ENCODE measurements at regions not wholly inside any gene's neighbourhood (a gene's known extent, or its start where the extent isn't known, plus 50 kb on each side); places are given as distances from the start of the nearest gene placed in this dataset.

DNA sequence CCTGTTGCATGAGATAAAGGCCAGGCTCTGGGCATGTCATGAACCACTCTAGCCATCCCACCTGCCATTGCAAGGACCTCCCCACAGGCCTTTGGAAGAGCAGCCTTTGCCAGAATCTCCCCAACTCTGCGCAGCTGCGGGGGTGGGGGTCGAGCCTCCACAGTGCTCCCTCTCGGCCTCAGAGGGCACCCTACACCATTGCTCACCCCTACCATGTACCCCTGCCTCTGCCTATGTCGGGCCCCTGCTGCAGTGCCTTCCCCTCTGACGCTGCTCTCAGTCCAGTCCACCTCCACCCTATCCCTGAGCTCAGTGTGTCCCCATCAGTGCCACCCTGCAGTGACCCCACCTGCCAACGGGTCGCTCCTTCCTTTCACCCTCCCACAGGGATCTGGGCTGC is 679.7 kb upstream of the RAB6C start:
- no peaks in the 10 kb centered on the region for H4K20me1 ChIP-seq (ENCODE audit: control insufficient read depth, insufficient read depth, low read depth, low read length)
- TF ChIP-seq, protein P1, sequence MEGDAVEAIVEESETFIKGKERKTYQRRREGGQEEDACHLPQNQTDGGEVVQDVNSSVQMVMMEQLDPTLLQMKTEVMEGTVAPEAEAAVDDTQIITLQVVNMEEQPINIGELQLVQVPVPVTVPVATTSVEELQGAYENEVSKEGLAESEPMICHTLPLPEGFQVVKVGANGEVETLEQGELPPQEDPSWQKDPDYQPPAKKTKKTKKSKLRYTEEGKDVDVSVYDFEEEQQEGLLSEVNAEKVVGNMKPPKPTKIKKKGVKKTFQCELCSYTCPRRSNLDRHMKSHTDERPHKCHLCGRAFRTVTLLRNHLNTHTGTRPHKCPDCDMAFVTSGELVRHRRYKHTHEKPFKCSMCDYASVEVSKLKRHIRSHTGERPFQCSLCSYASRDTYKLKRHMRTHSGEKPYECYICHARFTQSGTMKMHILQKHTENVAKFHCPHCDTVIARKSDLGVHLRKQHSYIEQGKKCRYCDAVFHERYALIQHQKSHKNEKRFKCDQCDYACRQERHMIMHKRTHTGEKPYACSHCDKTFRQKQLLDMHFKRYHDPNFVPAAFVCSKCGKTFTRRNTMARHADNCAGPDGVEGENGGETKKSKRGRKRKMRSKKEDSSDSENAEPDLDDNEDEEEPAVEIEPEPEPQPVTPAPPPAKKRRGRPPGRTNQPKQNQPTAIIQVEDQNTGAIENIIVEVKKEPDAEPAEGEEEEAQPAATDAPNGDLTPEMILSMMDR (IDR thresholded peaks at IDR 0.05; ENCODE audit: low read depth, low read length, poor library complexity, severe bottlenecking): no peak
- no peak for TF ChIP-seq EZH2phosphoT487 (IDR thresholded peaks at IDR 0.05; ENCODE audit: borderline replicate concordance, low read length)
- H3K4me2 ChIP-seq (ENCODE audit: low read length): no peak overlapping the region
- no peak overlapping the region for H3K27ac ChIP-seq (ENCODE audit: low read depth, low read length)
- H3K4me3 ChIP-seq (ENCODE audit: low read length): no peak overlapping the region
- H3K79me2 ChIP-seq (ENCODE audit: control insufficient read depth, low read length): no peaks in the 10 kb centered on the region
- H3K4me1 ChIP-seq (ENCODE audit: control insufficient read depth, low read length): no peaks in the 10 kb centered on the region
- H3K27me3 ChIP-seq (ENCODE audit: control insufficient read depth, low read length): no peaks in the 10 kb centered on the region
- no peaks in the 10 kb centered on the region for H3K9me3 ChIP-seq (ENCODE audit: control insufficient read depth, insufficient read depth, low read length)
- no peaks in the 10 kb centered on the region for H3K36me3 ChIP-seq (ENCODE audit: control insufficient read depth, low read length)
- H3F3A ChIP-seq (ENCODE audit: control insufficient read depth, insufficient read depth): no peaks in the 10 kb centered on the region
- H3K9me2 ChIP-seq (replicated peaks; ENCODE audit: control insufficient read depth, low read length): no peaks in the 10 kb centered on the region

DNA sequence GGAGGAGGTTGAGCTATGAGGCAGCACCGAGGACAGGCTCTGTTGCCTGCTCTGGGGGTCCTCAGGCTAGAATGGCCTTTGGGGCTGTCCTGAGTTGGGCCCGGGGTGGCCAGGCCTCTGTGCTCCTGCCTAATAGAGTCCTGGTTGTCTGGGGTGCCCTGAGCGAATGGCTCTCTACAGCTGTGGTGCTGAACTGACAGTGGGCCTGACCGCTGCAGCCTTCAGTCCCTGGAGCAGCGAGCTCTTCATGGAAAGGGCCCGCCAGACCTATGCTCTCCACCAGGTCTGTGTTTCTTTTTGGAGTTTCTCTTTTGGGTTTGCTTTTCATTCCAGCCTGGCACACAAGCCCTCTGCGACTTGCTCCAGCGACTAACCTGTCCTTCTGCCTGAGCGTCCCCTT is 679.0 kb upstream of the RAB6C start:
- Histone ChIP-seq H3K4me3 (ENCODE audit: low read length) (no peak overlapping the region), H3F3A (ENCODE audit: control insufficient read depth, insufficient read depth) (no peaks in the 10 kb centered on the region), H3K9me2 (replicated peaks; ENCODE audit: control insufficient read depth, low read length) (no peaks in the 10 kb centered on the region), H3K4me1 (ENCODE audit: control insufficient read depth, low read length) (no peaks in the 10 kb centered on the region), H3K79me2 (ENCODE audit: control insufficient read depth, low read length) (no peaks in the 10 kb centered on the region), H3K27me3 (ENCODE audit: control insufficient read depth, low read length) (no peaks in the 10 kb centered on the region), H3K9me3 (ENCODE audit: control insufficient read depth, insufficient read depth, low read length) (no peaks in the 10 kb centered on the region), H4K20me1 (ENCODE audit: control insufficient read depth, insufficient read depth, low read depth, low read length) (no peaks in the 10 kb centered on the region), H3K4me2 (ENCODE audit: low read length) (no peak overlapping the region), H3K27ac (ENCODE audit: low read depth, low read length) (no peak overlapping the region), H3K36me3 (ENCODE audit: control insufficient read depth, low read length) (no peaks in the 10 kb centered on the region)
- no peak for TF ChIP-seq EZH2phosphoT487 (IDR thresholded peaks at IDR 0.05; ENCODE audit: borderline replicate concordance, low read length)
- TF ChIP-seq, protein P1 (IDR thresholded peaks at IDR 0.05; ENCODE audit: low read depth, low read length, poor library complexity, severe bottlenecking): no peak

DNA sequence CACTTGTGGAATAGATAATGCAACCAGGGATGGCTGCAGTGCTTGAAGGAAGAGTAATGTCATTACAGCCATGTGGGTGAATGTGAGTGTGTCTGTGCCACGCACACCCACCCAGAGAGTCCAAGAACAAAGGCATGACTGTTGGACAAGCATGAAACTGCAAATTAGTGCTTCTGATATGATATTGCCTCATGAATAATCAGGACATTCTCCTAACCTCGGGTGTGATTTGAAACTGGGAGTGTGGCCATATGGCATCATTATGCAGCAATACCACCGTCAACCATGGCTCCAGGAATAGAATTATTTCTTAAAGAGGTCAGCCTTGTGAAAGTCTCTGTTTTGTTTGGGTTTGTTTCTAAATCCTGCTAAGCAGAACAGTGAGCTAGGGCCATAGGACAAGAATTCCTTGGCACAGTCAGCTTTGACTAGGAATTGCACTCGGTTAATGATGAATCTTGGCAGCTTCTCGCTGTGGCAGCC is 678.0 kb upstream of the RAB6C start:
- Histone ChIP-seq H3K4me2 (ENCODE audit: low read length) (no peak overlapping the region), H3K9me2 (replicated peaks; ENCODE audit: control insufficient read depth, low read length) (no peaks in the 10 kb centered on the region), H3F3A (ENCODE audit: control insufficient read depth, insufficient read depth) (no peaks in the 10 kb centered on the region), H3K27ac (ENCODE audit: low read depth, low read length) (no peak overlapping the region), H3K36me3 (ENCODE audit: control insufficient read depth, low read length) (no peaks in the 10 kb centered on the region), H3K4me1 (ENCODE audit: control insufficient read depth, low read length) (no peaks in the 10 kb centered on the region), H3K27me3 (ENCODE audit: control insufficient read depth, low read length) (no peaks in the 10 kb centered on the region), H4K20me1 (ENCODE audit: control insufficient read depth, insufficient read depth, low read depth, low read length) (no peaks in the 10 kb centered on the region), H3K79me2 (ENCODE audit: control insufficient read depth, low read length) (no peaks in the 10 kb centered on the region), H3K4me3 (ENCODE audit: low read length) (no peak overlapping the region), H3K9me3 (ENCODE audit: control insufficient read depth, insufficient read depth, low read length) (no peaks in the 10 kb centered on the region)
- TF ChIP-seq EZH2phosphoT487 (IDR thresholded peaks at IDR 0.05; ENCODE audit: borderline replicate concordance, low read length): no peak
- TF ChIP-seq, protein P1 (IDR thresholded peaks at IDR 0.05; ENCODE audit: low read depth, low read length, poor library complexity, severe bottlenecking): no peak

Measured in DOHH2 (cell line).